ENCODE measurements at regions not wholly inside any gene's neighbourhood (a gene's known extent, or its start where the extent isn't known, plus 50 kb on each side); places are given as distances from the start of the nearest gene placed in this dataset.

DNA sequence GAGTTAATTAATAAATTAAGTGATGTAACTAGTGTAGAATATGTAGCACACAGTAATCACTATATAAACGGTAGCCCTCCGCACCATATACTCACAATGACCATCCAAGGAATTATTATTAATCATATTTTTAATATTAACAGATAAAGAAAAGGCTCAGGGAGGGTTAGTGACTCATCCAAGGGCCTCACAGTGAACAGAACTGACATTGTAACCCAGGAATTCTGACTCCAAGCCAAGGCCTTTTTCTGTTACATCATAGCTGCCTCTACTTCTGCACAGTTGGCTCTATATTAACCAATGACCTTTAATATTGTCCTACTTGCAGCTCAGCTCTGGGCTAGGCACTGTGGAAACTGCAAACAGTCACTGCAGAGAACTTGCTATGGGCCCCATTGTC lies 117.5 kb upstream of the SIRPG start:
- DNase-seq (ENCODE audit: low read depth), result peak; percentile 53
- no peak overlapping the region for H3K4me3 ChIP-seq (ENCODE audit: low read length)
- no peak for TF ChIP-seq CTCF (conservative IDR thresholded peaks at IDR 0.05; ENCODE audit: low read length)

DNA sequence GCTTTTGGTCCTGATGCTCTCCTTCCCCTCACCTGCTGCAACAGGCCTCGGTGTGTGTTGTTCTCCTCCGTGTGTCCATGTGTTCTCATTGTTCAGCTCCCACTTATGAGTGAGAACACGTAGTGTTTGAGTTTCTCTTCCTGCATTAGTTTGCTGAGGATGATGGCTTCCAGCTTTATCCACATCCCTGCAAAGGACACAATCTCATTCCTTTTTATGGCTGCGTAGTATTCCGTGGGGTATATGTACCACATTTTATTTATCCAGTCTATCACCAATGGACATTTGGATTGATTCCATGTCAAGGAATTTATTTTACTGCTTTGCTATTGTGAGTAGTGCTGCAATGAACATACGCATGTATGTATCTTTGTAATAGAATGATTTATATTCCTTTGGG lies 116.9 kb upstream of the SIRPG start:
- DNase-seq (ENCODE audit: low read depth), result no peak
- H3K4me3 ChIP-seq (ENCODE audit: low read length), result no peak overlapping the region
- no peak for TF ChIP-seq CTCF (conservative IDR thresholded peaks at IDR 0.05; ENCODE audit: low read length)

DNA sequence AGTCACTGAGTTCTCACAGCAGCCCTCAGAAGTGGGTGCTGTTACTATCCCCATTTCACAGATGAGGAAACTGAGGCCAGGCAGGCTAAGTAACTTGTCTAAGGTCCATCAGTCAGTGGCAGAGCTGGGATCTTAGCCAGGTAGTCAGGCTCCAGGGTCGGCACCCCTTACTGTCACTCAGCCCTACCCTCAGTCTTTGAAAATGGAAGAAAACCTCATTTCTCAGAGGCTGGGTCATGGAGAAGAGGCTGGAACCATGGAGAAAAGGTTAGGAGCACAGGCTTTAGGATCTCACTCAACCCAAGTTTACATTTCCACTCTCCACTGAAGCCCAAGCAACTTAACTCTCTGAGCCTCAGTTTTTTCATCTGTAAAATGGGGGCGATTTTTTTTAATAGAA lies 116.2 kb upstream of the SIRPG start:
- H3K4me3 ChIP-seq (ENCODE audit: low read length), result no peak overlapping the region
- no peak for DNase-seq (ENCODE audit: low read depth)
- TF ChIP-seq CTCF (conservative IDR thresholded peaks at IDR 0.05; ENCODE audit: low read length), result no peak

GRCh38 chr20:1769491-1769890 lies 111.9 kb upstream of the SIRPG start:
- H3K4me3 ChIP-seq (ENCODE audit: low read length), result no peak overlapping the region
- DNase-seq (ENCODE audit: low read depth), result no peak
- TF ChIP-seq CTCF (conservative IDR thresholded peaks at IDR 0.05; ENCODE audit: low read length), result no peak

DNA sequence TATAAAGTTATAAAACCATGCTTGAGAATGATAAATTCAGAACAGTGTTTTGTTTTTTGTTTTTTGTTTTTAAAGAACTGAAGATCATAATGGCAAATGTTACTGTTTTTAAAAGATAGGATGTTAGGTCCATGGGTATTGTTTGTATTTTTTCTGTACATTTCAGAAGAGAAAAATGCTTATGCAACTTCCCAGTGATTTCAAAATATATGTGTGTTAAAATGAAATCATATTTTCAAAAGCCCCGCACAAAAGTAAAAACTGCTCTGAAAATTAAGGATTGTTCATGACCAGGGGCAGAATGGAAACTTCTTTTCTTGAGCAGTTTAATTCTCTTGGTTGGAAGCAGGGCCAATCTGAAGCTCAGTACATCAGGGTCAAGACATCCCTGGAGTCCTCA lies 109.2 kb upstream of the SIRPG start:
- DNase-seq (ENCODE audit: low read depth), result no peak
- no peak for TF ChIP-seq CTCF (conservative IDR thresholded peaks at IDR 0.05; ENCODE audit: low read length)
- H3K4me3 ChIP-seq (ENCODE audit: low read length), result no peak overlapping the region

GRCh38 chr20:1764136-1765033 lies 106.8 kb upstream of the SIRPG start:
- TF ChIP-seq CTCF (conservative IDR thresholded peaks at IDR 0.05; ENCODE audit: low read length), result peak; percentile 84
- no peak overlapping the region for H3K4me3 ChIP-seq (ENCODE audit: low read length)
- peak; percentile 82 for DNase-seq (ENCODE audit: low read depth)

- TF ChIP-seq CTCF (conservative IDR thresholded peaks at IDR 0.05; ENCODE audit: low read length), result no peak
- H3K4me3 ChIP-seq (ENCODE audit: low read length), result no peak overlapping the region
- DNase-seq (ENCODE audit: low read depth), result no peak
Observed at GRCh38 chr20:1761598-1761997, 104.0 kb upstream of the SIRPG start.

Measured in AG10803 (cell line).